ENCODE measurements at regions not wholly inside any gene's neighbourhood (a gene's known extent, or its start where the extent isn't known, plus 50 kb on each side); places are given as distances from the start of the nearest gene placed in this dataset.

DNA sequence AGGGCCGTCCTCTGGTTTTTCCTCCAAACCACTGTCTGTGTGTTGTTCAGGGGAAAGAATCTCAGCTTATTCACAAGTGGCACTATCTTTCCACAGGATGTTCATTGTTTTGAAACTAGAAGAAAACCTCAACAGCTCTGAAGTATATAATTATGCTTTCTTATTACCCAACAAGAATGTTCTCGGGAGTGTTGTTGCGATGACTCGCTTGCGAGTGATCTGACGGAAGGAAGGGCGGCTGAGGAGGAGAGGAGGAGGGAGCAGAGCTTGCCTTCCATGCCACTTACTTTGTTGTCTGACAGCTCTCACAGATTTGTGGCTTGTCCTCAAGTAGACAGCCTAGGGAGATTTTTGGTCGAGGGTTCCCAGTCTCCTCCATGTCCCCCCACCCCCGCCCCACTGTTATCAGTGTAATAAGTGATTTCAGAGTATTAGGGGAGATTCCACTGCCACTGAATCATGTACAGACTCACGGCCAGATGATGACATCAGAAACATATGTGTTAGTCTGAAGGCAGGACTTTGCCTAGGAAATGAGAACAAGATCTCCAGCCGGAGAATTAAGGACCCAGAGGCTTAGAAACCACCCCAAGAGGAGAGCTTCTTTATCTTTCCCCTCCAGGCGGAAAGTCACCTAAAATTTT lies 80.7 kb upstream of the CCN6 start:
- peak overlapping the region; percentile 45 for H3K4me3 ChIP-seq (ENCODE audit: low read depth, low read length)

GRCh38 chr6:111973927-111974639 lies 79.8 kb upstream of the CCN6 start:
- TF ChIP-seq CTCF (IDR thresholded peaks at IDR 0.05; ENCODE audit: low read depth, low read length) = no peak
- peak overlapping the region; percentile 45 for H3K4me3 ChIP-seq (ENCODE audit: low read depth, low read length)

More for the DNA sequence above, 80.7 kb upstream of the CCN6 start:
- no peak for TF ChIP-seq CTCF (IDR thresholded peaks at IDR 0.05; ENCODE audit: low read depth, low read length)

DNA sequence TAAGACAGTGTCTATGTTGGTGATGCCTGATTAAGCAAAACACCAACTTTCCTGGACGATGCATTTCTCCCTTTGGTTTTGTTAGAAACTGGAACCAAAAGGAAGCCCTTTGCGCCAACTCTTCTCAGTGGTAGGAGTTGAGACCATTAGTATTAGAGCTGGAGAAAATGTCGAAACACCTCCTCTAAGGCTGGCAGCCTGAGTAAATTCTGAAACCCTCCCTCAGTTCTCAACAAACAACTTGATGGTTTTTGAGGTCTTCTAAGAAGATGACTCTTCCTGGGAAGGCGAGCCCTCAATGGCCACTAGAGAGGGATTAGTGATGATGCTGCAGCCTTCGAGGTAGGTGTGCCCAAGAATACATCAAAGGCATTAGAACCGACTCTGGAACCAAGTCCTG lies 78.4 kb upstream of the CCN6 start:
- H3K4me3 ChIP-seq (ENCODE audit: low read depth, low read length) = no peak overlapping the region
- no peak for TF ChIP-seq CTCF (IDR thresholded peaks at IDR 0.05; ENCODE audit: low read depth, low read length)

GRCh38 chr6:111976139-111976538 lies 77.8 kb upstream of the CCN6 start:
- no peak for TF ChIP-seq CTCF (IDR thresholded peaks at IDR 0.05; ENCODE audit: low read depth, low read length)
- no peak overlapping the region for H3K4me3 ChIP-seq (ENCODE audit: low read depth, low read length)

DNA sequence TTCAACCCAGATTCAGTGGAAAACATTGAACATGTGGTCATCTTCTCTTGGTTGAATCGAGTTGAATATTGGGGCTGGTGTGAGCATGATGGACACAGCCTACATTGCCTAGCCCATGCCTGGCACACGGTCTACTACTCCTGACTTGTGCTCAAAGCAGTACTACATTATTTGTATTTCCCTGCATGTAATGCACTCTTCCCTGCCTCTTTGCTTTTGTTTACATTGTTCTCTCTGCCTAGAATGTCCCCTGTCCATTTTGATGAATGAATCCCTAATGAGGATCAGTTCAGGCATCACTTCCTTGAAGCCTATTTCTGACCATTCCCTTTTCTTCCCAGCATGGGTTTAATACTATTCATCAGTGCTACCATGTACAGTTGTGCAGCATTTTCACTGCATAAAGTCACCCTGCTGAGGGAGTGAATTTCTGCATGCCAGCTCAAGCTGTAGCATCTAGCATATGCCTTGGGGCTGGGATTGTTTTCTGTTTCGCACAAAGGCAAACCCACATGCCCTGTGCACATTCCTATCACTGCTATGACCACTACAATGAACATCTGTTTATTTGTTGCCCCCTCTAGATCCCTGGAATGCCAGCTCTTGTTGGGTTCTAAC lies 75.3 kb upstream of the CCN6 start:
- H3K4me3 ChIP-seq (ENCODE audit: low read depth, low read length) = no peak overlapping the region
- TF ChIP-seq CTCF (IDR thresholded peaks at IDR 0.05; ENCODE audit: low read depth, low read length) = no peak

GRCh38 chr6:111979633-111980032 lies 74.3 kb upstream of the CCN6 start:
- H3K4me3 ChIP-seq (ENCODE audit: low read depth, low read length) = no peak overlapping the region
- TF ChIP-seq CTCF (IDR thresholded peaks at IDR 0.05; ENCODE audit: low read depth, low read length) = no peak

DNA sequence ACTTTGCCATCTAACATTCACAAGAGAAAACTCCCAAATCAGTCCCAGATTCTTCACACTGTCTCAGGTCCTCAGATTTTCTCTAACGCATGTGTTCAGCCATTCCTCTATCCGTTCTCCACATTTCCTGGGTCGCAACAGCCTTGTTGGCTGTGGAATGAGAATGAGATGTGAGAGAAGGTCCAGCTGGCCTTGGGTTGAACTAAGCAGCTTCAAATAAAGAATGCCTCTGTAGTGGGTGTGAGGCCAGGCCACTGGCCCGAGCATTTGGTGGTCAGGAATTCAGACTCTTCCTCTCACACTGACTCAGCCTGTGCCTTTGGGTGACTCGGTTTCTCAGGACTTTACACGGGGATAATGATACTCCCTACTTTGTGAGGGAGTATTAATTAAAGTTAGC lies 73.8 kb upstream of the CCN6 start:
- no peak for TF ChIP-seq CTCF (IDR thresholded peaks at IDR 0.05; ENCODE audit: low read depth, low read length)
- no peak overlapping the region for H3K4me3 ChIP-seq (ENCODE audit: low read depth, low read length)
